GM12865 (cell line): ENCODE measurements at regions not wholly inside any gene's neighbourhood (a gene's known extent, or its start where the extent isn't known, plus 50 kb on each side); places are given as distances from the start of the nearest gene placed in this dataset.

Experiments used
- DNase-seq: peaks from one replicate; pipeline ENCODE4 v3.0.0; 2010; ENCODE audit warnings: low read depth
- H3K4me3 ChIP-seq: 2 replicates; pipeline ENCODE4 v1.5.1; 2011; ENCODE audit warnings: mild to moderate bottlenecking, low read depth, low read length, control low read depth
- TF ChIP-seq, protein P1 (sequence below): IDR thresholded peaks from 2 replicates; pipeline ENCODE4 v1.5.1; 2011; ENCODE audit warnings: low read length, control low read depth, low read depth, inconsistent platforms; ENCODE audit not compliant: insufficient read depth; ENCODE audit errors: missing control alignments

DNA sequence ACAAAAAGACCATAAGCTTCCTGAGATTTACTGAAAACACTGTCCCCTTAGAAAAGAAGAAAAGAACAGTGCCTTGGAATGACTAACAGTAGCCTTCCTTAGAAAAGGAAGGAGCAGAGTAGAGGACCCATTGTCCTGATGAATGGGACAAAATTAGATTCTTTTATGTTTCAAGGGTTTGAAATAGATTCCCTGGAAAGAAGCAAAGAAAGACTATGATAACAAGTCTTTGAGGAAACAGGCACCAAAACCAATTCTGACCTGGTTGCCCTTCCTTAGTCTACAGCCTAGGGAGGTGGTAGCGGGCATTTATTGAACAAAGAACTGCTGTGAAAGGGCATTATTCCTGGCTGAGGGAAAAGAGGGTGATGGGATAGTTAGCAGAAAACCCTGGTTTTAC lies 1024.8 kb downstream of the TBL1XR1 start:
- no peak overlapping the region for H3K4me3 ChIP-seq
- DNase-seq, result no peak
- TF ChIP-seq, protein P1, sequence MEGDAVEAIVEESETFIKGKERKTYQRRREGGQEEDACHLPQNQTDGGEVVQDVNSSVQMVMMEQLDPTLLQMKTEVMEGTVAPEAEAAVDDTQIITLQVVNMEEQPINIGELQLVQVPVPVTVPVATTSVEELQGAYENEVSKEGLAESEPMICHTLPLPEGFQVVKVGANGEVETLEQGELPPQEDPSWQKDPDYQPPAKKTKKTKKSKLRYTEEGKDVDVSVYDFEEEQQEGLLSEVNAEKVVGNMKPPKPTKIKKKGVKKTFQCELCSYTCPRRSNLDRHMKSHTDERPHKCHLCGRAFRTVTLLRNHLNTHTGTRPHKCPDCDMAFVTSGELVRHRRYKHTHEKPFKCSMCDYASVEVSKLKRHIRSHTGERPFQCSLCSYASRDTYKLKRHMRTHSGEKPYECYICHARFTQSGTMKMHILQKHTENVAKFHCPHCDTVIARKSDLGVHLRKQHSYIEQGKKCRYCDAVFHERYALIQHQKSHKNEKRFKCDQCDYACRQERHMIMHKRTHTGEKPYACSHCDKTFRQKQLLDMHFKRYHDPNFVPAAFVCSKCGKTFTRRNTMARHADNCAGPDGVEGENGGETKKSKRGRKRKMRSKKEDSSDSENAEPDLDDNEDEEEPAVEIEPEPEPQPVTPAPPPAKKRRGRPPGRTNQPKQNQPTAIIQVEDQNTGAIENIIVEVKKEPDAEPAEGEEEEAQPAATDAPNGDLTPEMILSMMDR, result no peak

- TF ChIP-seq, protein P1, result no peak
- no peak for DNase-seq
- no peak overlapping the region for H3K4me3 ChIP-seq
These were observed 1030.0 kb downstream of the TBL1XR1 start for GRCh38 chr3:176167272-176167671.

DNA sequence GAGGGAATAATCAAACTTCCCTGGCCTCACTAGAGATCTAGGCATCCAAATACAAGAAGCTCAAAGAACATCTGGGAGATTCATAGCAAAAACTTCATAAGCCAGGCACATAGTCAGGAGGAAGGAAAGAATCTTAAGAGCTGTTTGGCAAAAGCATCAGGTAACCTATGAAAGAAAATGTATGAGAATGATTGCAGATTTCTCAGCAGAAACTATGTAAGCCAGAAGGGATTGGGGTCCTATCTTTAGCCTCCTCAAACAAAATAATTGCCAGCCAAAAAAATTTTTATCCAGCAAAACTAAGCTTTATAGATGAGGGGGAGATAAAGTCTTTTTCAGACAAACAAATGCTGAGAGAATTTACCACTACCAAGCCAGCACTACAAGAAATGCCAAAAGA lies 1036.3 kb downstream of the TBL1XR1 start:
- TF ChIP-seq, protein P1, result no peak

GRCh38 chr3:176159796-176160195 lies 1037.5 kb downstream of the TBL1XR1 start:
- TF ChIP-seq, protein P1, result no peak

More for the DNA sequence above, 1036.3 kb downstream of the TBL1XR1 start:
- H3K4me3 ChIP-seq, result no peak overlapping the region
- no peak for DNase-seq

DNA sequence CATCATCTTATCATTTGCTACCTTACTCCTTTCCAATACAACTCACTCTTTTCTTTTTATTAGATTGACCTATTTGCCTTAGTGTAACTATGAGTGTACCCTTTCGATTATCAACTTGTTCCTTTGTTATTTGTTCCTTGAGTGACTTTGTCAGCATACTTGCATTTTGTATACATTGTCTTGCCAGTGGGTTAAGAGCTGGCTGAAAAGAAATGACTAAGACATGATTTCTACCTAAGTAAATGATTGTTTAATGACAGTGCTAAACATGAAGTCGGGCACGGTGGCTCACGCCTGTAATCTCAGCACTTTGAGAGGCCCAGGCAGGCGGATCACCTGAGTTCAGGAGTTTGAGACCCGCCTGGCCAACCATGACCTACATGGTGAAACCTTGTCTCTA lies 1042.3 kb downstream of the TBL1XR1 start:
- TF ChIP-seq, protein P1, result no peak
- no peak for DNase-seq
- no peak overlapping the region for H3K4me3 ChIP-seq

More at GRCh38 chr3:176159796-176160195, 1037.5 kb downstream of the TBL1XR1 start:
- H3K4me3 ChIP-seq, result no peak overlapping the region
- DNase-seq, result no peak

GRCh38 chr3:176149567-176149966 lies 1047.7 kb downstream of the TBL1XR1 start:
- no peak overlapping the region for H3K4me3 ChIP-seq
- TF ChIP-seq, protein P1, result no peak
- DNase-seq, result no peak

DNA sequence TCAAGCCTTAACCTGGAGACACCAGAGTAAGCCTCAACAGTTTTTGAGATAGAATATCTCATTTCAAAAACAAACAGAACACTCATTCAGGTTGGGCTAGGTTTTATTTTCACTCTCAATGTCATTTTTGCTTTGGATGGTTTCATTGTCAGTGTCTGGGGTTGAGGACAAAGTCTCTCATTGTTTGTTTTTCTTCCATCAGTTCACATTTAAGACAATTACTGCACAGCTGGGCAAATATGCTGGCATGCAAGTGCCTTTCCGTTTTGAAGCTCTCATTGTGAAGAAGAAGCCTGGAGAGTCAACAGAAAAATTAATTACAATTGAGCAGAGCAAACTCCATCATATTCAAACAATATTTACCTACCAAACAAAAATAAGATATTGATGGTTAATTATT lies 1050.0 kb downstream of the TBL1XR1 start:
- H3K4me3 ChIP-seq, result no peak overlapping the region
- DNase-seq, result no peak
- TF ChIP-seq, protein P1, result no peak
